ENCODE measurements at regions not wholly inside any gene's neighbourhood (a gene's known extent, or its start where the extent isn't known, plus 50 kb on each side); places are given as distances from the start of the nearest gene placed in this dataset.
A peak's percentile ranks its signal among the peaks of the same experiment; 100 is the strongest.

- in situ Hi-C loops (cut with HindIII; ENCODE audit: low pct_unique_long_range_greater_than_20kb, low sequenced_read_pairs) = no loop called here
- no peak for DNase-seq (ENCODE audit: low read depth)
These were observed 168.8 kb upstream of the ST8SIA2 start for GRCh38 chr15:92224843-92225242.

DNA sequence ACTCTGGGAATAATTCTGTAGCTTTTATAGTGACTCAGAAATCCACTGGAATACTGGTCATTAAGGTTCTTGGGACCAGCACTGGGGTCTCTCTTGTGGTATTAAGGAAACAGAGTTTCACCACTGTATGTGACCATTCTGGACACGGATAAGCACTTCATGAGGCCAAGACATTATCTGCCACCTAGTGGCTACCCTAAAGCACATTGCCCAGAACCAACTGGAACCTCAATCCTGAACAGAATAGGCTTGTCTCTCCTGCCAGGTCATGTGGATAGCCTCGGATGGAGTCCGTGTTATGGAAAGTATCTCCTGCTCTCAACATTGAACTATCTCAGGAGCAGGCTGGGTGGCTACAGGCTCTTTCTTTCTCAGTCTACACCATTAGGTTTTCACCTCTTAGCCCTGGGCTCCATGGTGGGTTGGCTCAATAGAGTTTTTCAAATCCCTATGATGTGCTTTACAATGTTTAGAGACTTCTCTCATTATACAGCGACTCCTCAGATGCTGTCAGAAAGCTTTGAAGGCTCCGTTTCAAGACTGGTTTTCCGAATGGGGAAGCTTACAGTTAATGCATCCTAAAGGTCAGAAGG lies 167.6 kb upstream of the ST8SIA2 start:
- in situ Hi-C loops (cut with HindIII; ENCODE audit: low pct_unique_long_range_greater_than_20kb, low sequenced_read_pairs) = no loop called here
- DNase-seq (ENCODE audit: low read depth) = peak; percentile 5

- in situ Hi-C loops (cut with HindIII; ENCODE audit: low pct_unique_long_range_greater_than_20kb, low sequenced_read_pairs) = no loop called here
- no peak for DNase-seq (ENCODE audit: low read depth)
These were observed 164.9 kb upstream of the ST8SIA2 start for GRCh38 chr15:92228830-92229229.

DNA sequence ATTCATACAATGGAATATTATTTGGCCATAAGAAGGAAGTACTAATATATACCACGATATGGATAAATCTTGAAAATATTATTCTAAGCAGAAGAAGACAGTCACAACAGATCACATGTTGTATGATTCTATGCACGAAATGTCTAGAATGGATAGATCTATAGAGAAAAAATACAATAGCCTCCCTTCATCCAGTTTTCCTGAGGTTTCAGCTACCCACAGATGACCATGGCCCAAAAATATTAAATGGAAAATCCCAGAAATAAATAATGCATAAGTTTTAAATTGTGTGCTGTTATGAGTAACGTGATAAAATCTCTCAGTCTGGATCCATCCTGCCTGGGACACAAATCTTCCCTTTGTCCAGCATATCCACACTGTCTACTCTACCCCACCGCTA lies 162.2 kb upstream of the ST8SIA2 start:
- in situ Hi-C loops (cut with HindIII; ENCODE audit: low pct_unique_long_range_greater_than_20kb, low sequenced_read_pairs) = no loop called here
- no peak for DNase-seq (ENCODE audit: low read depth)

DNA sequence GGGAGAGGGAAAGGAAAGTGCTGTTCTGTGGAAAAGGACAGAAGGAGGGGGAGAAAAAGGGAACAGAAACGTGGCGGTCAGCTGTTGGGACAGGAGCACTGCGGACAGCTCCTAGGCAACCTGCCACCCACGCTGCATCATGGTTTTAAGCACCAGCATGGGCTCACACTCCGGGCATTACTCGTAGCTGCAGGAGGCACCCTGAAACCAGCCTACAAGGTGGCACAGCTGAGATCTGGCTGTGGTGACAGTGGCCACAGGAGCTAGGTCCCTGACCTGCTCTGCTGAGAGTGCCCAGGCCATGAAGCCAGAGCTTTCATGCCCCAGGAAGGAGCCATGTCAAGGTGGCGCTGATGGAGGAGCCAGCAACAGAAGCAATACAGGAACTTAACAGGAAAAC lies 161.4 kb upstream of the ST8SIA2 start:
- in situ Hi-C loops (cut with HindIII; ENCODE audit: low pct_unique_long_range_greater_than_20kb, low sequenced_read_pairs) = no loop called here

GRCh38 chr15:92232876-92233275 lies 160.8 kb upstream of the ST8SIA2 start:
- DNase-seq (ENCODE audit: low read depth) = no peak

More for the DNA sequence above, 161.4 kb upstream of the ST8SIA2 start:
- no peak for DNase-seq (ENCODE audit: low read depth)

DNA sequence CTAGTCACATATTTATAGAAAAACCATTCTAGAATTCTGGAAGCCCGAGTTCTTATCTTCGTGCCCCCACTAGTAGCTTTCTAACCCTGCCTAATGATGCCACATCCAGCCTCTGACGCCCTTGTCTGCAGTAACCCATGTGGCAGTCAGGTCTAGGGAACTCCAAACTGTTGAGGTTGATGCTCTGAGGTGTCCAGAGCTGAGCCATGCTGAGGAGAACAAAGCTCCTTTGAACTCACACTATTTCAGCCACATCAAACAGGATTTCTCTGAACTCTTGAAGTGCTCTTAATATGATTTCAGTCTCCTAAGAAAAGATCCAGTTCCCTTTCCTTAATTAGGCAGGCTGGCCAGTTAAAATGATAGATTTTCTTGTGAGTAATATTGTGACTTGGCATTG lies 150.5 kb upstream of the ST8SIA2 start:
- DNase-seq (ENCODE audit: low read depth) = no peak
- in situ Hi-C loops (cut with HindIII; ENCODE audit: low pct_unique_long_range_greater_than_20kb, low sequenced_read_pairs) = no loop called here

More at GRCh38 chr15:92232876-92233275, 160.8 kb upstream of the ST8SIA2 start:
- in situ Hi-C loops (cut with HindIII; ENCODE audit: low pct_unique_long_range_greater_than_20kb, low sequenced_read_pairs) = no loop called here

GRCh38 chr15:92244703-92245102 lies 149.0 kb upstream of the ST8SIA2 start:
- in situ Hi-C loops (cut with HindIII; ENCODE audit: low pct_unique_long_range_greater_than_20kb, low sequenced_read_pairs) = no loop called here

DNA sequence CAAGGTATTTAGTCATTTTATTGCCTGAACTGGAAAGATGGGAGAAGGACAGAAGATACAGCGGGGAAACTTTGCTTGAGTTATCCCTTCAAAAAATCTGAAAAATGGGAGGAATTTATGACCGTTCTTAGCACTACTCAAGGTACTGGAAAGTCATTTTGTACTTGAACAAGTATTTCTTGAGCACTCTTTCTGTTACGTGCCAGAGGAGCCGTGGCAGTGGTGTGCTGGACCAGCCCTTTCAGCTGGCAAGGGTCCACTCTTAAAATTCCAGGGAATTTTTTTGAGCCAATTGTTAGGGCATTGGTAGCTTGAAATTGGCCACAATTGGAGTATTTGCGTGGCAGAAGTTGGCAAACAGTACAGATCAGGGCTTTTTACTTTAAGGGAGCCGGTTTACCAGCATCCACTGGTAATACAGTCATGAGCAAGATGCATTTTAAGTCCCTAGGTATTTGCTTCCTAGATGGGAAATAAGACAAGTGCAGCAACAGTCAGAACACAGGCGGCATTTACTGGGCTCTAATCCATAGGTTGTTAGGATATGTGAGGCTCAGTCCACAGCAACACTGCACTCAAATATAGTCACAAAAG lies 145.9 kb upstream of the ST8SIA2 start:
- DNase-seq (ENCODE audit: low read depth) = no peak
- in situ Hi-C loops (cut with HindIII; ENCODE audit: low pct_unique_long_range_greater_than_20kb, low sequenced_read_pairs) = no loop called here

More at GRCh38 chr15:92244703-92245102, 149.0 kb upstream of the ST8SIA2 start:
- no peak for DNase-seq (ENCODE audit: low read depth)

DNA sequence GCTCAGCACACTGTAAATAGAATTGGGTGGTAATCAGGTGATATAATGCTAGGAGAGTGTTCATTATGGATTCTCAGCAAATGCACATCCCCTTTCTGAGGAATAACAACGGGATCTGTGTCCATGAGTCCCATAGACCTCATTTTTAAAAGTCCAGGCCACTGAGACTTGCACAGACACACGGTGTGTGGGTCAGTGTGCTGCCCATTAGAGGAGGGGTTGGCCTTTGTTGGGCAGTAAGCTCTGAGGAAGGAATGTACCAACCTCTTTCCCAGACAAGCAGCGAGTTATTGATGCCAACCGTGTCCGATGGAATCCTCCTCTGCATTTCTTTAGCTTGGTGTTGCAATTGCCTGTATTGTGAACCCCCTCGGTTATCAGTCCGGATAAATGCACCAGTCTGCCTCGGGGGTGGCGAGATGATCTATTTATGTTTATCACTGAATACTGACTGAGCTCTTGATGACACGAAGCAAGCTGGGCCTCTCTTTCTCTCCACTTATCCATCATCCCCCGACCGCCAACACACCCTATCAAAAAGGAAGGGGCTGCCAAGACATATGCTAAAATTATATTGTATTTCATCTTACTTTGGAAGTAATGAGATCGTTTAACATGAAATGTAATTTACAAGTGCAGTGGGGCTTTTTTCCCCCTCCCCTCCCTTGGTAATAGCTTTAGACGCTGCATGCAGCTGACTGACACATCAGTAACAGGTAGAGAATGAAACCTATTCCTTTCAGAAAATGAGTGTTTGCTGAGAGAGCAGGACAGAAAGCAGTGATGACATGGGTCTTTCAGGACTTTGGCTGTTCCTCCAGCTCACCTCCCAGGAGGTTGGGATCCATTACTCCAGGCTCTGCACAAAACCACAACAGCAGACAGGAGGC lies 126.6 kb upstream of the ST8SIA2 start:
- no peak for DNase-seq (ENCODE audit: low read depth)
- in situ Hi-C loops (cut with HindIII; ENCODE audit: low pct_unique_long_range_greater_than_20kb, low sequenced_read_pairs) = no loop called here

GRCh38 chr15:92268900-92269299 lies 124.8 kb upstream of the ST8SIA2 start:
- in situ Hi-C loops (cut with HindIII; ENCODE audit: low pct_unique_long_range_greater_than_20kb, low sequenced_read_pairs) = no loop called here

DNA sequence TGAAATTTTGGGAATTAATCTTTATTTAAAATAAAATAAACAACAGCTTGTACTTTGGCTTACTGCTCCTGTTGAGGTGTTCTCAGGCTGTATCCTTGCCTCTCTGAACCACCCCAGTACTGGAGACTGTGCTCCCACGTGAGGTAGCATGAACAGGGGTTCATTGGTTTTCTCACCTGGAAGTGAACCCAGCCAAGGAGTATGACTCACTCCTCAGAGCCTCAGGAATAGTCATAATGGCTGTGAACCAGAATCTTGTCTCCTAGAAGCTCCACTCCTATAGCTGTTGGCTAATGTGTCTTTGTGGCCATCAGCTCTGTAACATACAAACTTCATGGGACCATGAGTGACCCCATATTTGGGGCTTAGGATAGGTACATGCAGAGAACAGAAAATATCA lies 122.5 kb upstream of the ST8SIA2 start:
- DNase-seq (ENCODE audit: low read depth) = no peak
- in situ Hi-C loops (cut with HindIII; ENCODE audit: low pct_unique_long_range_greater_than_20kb, low sequenced_read_pairs) = no loop called here

More at GRCh38 chr15:92268900-92269299, 124.8 kb upstream of the ST8SIA2 start:
- no peak for DNase-seq (ENCODE audit: low read depth)

DNA sequence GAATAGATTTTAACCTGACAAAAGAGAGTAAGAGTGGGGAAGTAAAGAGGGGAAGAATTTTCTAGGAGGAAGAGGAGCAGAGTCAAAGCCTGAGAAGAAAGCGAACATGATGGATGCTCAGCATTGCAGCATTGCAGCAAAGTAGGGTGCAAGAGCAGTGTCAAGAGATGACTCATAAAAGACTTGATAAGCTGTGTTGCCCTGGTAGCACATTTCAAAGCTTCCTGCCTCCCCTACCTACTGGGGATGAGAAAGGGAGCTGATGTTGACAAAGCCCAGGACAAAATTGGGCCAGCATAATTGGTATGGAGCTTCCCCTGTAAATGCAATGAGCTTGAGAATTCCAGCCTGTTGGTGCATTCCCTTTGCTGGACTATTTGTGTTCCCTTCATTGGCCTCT lies 121.6 kb upstream of the ST8SIA2 start:
- no peak for DNase-seq (ENCODE audit: low read depth)

DNA sequence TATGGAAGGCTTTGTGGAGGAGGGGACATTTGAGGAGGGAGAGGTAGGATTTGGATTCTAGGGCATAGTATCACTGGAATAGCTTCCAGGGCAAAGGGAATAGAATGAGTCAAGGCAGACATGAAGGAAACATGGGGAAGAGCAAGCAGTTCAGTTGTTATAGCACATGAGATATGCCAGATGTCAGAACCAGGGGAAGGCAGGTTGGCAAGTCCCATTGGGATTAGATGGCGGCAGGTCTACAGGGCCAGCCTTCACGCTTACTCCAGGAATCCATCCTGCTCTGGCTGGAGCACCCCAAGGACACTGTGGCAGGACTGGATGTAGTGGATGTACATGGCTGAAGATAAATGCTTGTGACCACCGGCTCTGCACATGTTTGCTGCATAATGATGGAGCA lies 120.4 kb upstream of the ST8SIA2 start:
- DNase-seq (ENCODE audit: low read depth) = no peak
- in situ Hi-C loops (cut with HindIII; ENCODE audit: low pct_unique_long_range_greater_than_20kb, low sequenced_read_pairs) = no loop called here

More for the DNA sequence above, 121.6 kb upstream of the ST8SIA2 start:
- in situ Hi-C loops (cut with HindIII; ENCODE audit: low pct_unique_long_range_greater_than_20kb, low sequenced_read_pairs) = no loop called here

DNA sequence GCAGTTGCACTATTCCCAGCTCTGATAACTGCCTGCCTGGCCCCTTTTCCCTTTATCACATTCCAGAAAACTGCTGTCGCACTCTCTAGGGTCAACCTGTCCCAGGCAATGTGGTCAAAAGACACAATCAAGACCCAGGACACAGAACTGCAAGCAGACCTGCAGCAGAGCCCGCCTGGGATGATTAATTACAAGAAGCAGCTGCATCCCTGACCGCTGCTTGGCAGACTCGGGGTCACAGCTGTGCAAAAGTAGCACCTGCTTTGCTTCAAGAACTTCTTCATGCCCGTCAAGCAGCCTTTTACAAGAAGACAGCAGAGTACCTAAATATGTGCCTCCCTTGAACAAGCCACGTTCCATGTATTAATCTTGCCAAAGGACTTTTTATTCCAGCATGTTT lies 120.0 kb upstream of the ST8SIA2 start:
- DNase-seq (ENCODE audit: low read depth) = no peak
- in situ Hi-C loops (cut with HindIII; ENCODE audit: low pct_unique_long_range_greater_than_20kb, low sequenced_read_pairs) = no loop called here

- in situ Hi-C loops (cut with HindIII; ENCODE audit: low pct_unique_long_range_greater_than_20kb, low sequenced_read_pairs) = no loop called here
- peak; percentile 36 for DNase-seq (ENCODE audit: low read depth)
These were observed 115.9 kb upstream of the ST8SIA2 start for GRCh38 chr15:92277776-92278175.

GRCh38 chr15:92283813-92284212 lies 109.9 kb upstream of the ST8SIA2 start:
- in situ Hi-C loops (cut with HindIII; ENCODE audit: low pct_unique_long_range_greater_than_20kb, low sequenced_read_pairs) = no loop called here
- DNase-seq (ENCODE audit: low read depth) = no peak

DNA sequence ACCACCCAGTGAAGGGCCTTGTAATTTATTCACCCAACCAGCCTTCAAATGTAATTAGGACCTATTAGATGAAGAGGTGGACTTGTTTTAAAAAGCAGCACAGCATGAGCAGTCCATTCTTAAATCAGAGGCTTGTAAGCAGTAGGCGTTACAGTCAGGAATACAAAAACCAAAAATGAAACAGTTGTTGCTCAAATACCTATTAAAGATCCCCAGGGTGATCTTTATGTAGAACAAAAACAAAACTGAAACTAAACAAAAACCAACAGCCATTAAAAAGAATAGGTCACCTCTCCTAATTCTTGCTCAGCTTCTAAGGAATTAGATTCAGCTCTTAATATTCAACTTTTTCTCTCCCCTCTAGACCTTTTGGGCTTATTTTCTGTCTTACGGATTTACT lies 104.9 kb upstream of the ST8SIA2 start:
- in situ Hi-C loops (cut with HindIII; ENCODE audit: low pct_unique_long_range_greater_than_20kb, low sequenced_read_pairs) = no loop called here
- DNase-seq (ENCODE audit: low read depth) = no peak

DNA sequence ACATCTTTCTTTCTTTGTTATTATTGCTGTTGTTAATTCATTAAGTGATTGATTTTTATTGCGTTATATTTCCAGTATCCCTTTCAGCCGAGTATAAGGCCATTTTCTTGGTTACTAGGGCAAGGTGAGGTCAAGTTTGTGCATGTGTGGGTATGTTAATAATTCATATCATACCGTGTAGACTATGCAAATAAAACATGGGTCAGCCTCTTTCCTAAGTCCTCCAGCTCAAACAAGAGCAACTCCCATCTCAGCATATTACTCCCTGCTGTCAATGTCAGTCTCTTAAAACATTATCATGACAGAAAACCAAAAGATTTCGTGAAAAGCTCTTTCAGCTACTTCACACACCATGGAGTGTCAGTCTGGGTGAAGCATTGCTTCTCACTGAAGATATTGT lies 103.9 kb upstream of the ST8SIA2 start:
- no peak for DNase-seq (ENCODE audit: low read depth)
- in situ Hi-C loops (cut with HindIII; ENCODE audit: low pct_unique_long_range_greater_than_20kb, low sequenced_read_pairs) = no loop called here
